ENCODE measurements at regions not wholly inside any gene's neighbourhood (a gene's known extent, or its start where the extent isn't known, plus 50 kb on each side); places are given as distances from the start of the nearest gene placed in this dataset.

GRCh38 chr22:44406341-44407170 lies 91.5 kb downstream of the RTL6 start:
- Mint-ChIP-seq H3K27me3 (ENCODE audit: low read depth) (no peaks in the 10 kb centered on the region), H3K4me1 (no peaks in the 10 kb centered on the region), H3K27ac (ENCODE audit: unreplicated experiment) (no peak overlapping the region), H3K4me3 (no peak overlapping the region), H3K36me3 (ENCODE audit: low read depth) (no peaks in the 10 kb centered on the region), H3K9me3 (no peaks in the 10 kb centered on the region)
- DNase-seq (ENCODE audit: low read depth, low spot score): no peak
- no peak for TF ChIP-seq CTCF (conservative IDR thresholded peaks at IDR 0.05)

- no peak overlapping the region for H3K4me3 Mint-ChIP-seq
- no peak for TF ChIP-seq CTCF (conservative IDR thresholded peaks at IDR 0.05)
- no peaks in the 10 kb centered on the region for H3K27me3 Mint-ChIP-seq (ENCODE audit: low read depth)
- DNase-seq (ENCODE audit: low read depth, low spot score): no peak
- H3K9me3 Mint-ChIP-seq: no peaks in the 10 kb centered on the region
- H3K4me1 Mint-ChIP-seq: no peaks in the 10 kb centered on the region
- H3K36me3 Mint-ChIP-seq (ENCODE audit: low read depth): no peaks in the 10 kb centered on the region
- H3K27ac Mint-ChIP-seq (ENCODE audit: unreplicated experiment): no peak overlapping the region
Measured at GRCh38 chr22:44405661-44406060, 92.4 kb downstream of the RTL6 start.

- no peaks in the 10 kb centered on the region for H3K27me3 Mint-ChIP-seq (ENCODE audit: low read depth)
- H3K4me3 Mint-ChIP-seq: no peak overlapping the region
- no peak for DNase-seq (ENCODE audit: low read depth, low spot score)
- TF ChIP-seq CTCF (conservative IDR thresholded peaks at IDR 0.05): no peak
- no peaks in the 10 kb centered on the region for H3K36me3 Mint-ChIP-seq (ENCODE audit: low read depth)
- H3K4me1 Mint-ChIP-seq: no peaks in the 10 kb centered on the region
- no peaks in the 10 kb centered on the region for H3K9me3 Mint-ChIP-seq
- no peak overlapping the region for H3K27ac Mint-ChIP-seq (ENCODE audit: unreplicated experiment)
Measured at GRCh38 chr22:44404341-44405020, 91.7 kb upstream of the SHISAL1 start.

GRCh38 chr22:44403602-44404329 lies 91.0 kb upstream of the SHISAL1 start:
- no peaks in the 10 kb centered on the region for H3K27me3 Mint-ChIP-seq (ENCODE audit: low read depth)
- no peak for TF ChIP-seq CTCF (conservative IDR thresholded peaks at IDR 0.05)
- no peaks in the 10 kb centered on the region for H3K9me3 Mint-ChIP-seq
- no peak for DNase-seq (ENCODE audit: low read depth, low spot score)
- no peaks in the 10 kb centered on the region for H3K4me1 Mint-ChIP-seq
- H3K4me3 Mint-ChIP-seq: no peak overlapping the region
- no peaks in the 10 kb centered on the region for H3K36me3 Mint-ChIP-seq (ENCODE audit: low read depth)
- H3K27ac Mint-ChIP-seq (ENCODE audit: unreplicated experiment): no peak overlapping the region

GRCh38 chr22:44403166-44403565 lies 90.4 kb upstream of the SHISAL1 start:
- H3K4me3 Mint-ChIP-seq: no peak overlapping the region
- no peaks in the 10 kb centered on the region for H3K9me3 Mint-ChIP-seq
- H3K27me3 Mint-ChIP-seq (ENCODE audit: low read depth): no peaks in the 10 kb centered on the region
- peak overlapping the region; percentile 75 for H3K27ac Mint-ChIP-seq (ENCODE audit: unreplicated experiment)
- H3K4me1 Mint-ChIP-seq: no peaks in the 10 kb centered on the region
- TF ChIP-seq CTCF (conservative IDR thresholded peaks at IDR 0.05): no peak
- no peak for DNase-seq (ENCODE audit: low read depth, low spot score)
- no peaks in the 10 kb centered on the region for H3K36me3 Mint-ChIP-seq (ENCODE audit: low read depth)

All from neural crest cell (in vitro differentiated cells).